H4 (cell line): ENCODE measurements at regions not wholly inside any gene's neighbourhood (a gene's known extent, or its start where the extent isn't known, plus 50 kb on each side); places are given as distances from the start of the nearest gene placed in this dataset.

ENCODE experiments used
- DNase-seq: peaks from one replicate; pipeline ENCODE4 v3.0.0-alpha.2; 2015; ENCODE audit warnings: low spot score

- DNase-seq = no peak
Measured at GRCh38 chr1:47554082-47554481, 116.2 kb downstream of the FOXD2 start.

GRCh38 chr1:47554901-47555300 is 117.1 kb downstream of the FOXD2 start:
- DNase-seq = no peak

GRCh38 chr1:47555306-47555705 is 117.5 kb downstream of the FOXD2 start:
- DNase-seq = no peak

- DNase-seq = no peak
Measured at GRCh38 chr1:47555841-47556560, 118.2 kb downstream of the FOXD2 start.

GRCh38 chr1:47557066-47557465 is 119.2 kb downstream of the FOXD2 start:
- no peak for DNase-seq

- no peak for DNase-seq
Measured at GRCh38 chr1:47558601-47559593, 121.1 kb downstream of the FOXD2 start.

GRCh38 chr1:47559944-47560695 is 122.3 kb downstream of the FOXD2 start:
- no peak for DNase-seq

GRCh38 chr1:47561523-47562007 is 123.7 kb downstream of the FOXD2 start:
- DNase-seq = no peak

GRCh38 chr1:47562147-47562546 is 124.3 kb downstream of the FOXD2 start:
- DNase-seq = no peak

- no peak for DNase-seq
Measured at GRCh38 chr1:47562799-47563198, 125.0 kb downstream of the FOXD2 start.

- DNase-seq = peak; percentile 43
Measured at GRCh38 chr1:47563201-47563600, 125.4 kb downstream of the FOXD2 start.

- DNase-seq = no peak
Measured at GRCh38 chr1:47564570-47564969, 126.7 kb downstream of the FOXD2 start.

- no peak for DNase-seq
Measured at GRCh38 chr1:47565092-47565491, 127.2 kb downstream of the FOXD2 start.

- no peak for DNase-seq
Measured at GRCh38 chr1:47565676-47566075, 127.8 kb downstream of the FOXD2 start.

- DNase-seq = no peak
Measured at GRCh38 chr1:47568763-47569162, 130.9 kb downstream of the FOXD2 start.

- no peak for DNase-seq
Measured at GRCh38 chr1:47569261-47569660, 131.4 kb downstream of the FOXD2 start.

GRCh38 chr1:47569681-47570470 is 132.0 kb downstream of the FOXD2 start:
- DNase-seq = peak; percentile 92

- no peak for DNase-seq
Measured at GRCh38 chr1:47571161-47571560, 133.3 kb downstream of the FOXD2 start.

GRCh38 chr1:47571952-47572351 is 134.1 kb downstream of the FOXD2 start:
- no peak for DNase-seq

GRCh38 chr1:47572731-47573430 is 135.0 kb downstream of the FOXD2 start:
- DNase-seq = no peak
